ENCODE measurements at regions not wholly inside any gene's neighbourhood (a gene's known extent, or its start where the extent isn't known, plus 50 kb on each side); places are given as distances from the start of the nearest gene placed in this dataset.
"Not testable (repeated sequence)": the region's sequence is repeated elsewhere in the genome, so short reads cannot be mapped to it uniquely, and the experiment has no call there.

- DNase-seq = no peak
Measured at GRCh38 chr7:25456467-25457171, 228.3 kb upstream of the NPVF start.

GRCh38 chr7:25459057-25459456, 230.8 kb upstream of the NPVF start:
- no peak for DNase-seq

GRCh38 chr7:25460433-25460832, 232.1 kb upstream of the NPVF start:
- peak; percentile 16 for DNase-seq

- no peak for DNase-seq
Measured at GRCh38 chr7:25469669-25470068, 241.4 kb upstream of the NPVF start.

DNA sequence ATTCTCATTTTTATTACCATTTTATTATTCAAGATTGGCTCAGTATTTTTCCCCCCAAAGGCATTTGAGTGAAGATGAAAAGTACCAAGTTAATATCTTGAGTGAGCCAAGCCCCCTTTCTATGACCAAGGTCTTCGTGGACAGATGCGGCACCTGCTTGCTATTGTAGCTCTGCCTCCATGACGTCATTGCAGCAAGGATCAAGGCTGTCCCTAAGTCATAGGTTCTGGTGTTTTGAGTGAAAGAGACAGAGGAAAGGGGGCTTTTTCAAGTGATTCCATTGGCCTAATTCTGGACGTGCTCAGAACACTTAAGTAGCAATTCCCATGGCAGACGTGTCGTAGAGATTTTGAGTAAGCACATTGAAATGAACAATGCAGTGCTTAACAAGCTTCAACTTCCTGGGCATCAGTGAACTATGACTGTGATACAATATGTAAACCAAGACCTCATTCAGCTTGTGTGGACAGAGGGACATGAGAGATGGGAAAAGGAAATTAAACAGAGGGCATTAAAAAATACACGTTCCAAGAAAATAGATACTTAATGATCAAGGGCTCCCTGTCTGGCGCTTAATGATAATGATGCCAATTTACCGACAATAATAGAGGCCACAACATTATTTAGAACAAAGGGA, 248.7 kb upstream of the NPVF start:
- no peak for DNase-seq

DNA sequence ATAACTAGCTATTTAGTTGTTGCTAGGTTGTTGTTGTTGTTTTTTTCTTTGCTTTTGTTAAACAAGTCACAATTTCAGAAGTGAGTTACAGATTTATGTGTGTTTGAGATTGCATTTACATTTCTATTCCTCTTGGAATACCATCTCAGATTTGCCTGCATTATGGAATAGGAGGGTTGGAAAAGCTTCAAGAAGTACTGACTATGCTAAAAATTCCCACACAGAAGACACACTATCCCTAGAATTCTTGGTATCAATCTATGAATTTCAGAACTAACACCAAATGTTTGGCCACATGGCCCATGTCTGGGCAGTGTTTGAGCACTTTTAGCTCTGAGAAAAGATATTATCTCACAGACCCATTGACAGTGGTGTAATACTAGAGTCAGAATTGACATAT, 249.9 kb upstream of the NPVF start:
- not testable (repeated sequence) for DNase-seq

GRCh38 chr7:25478925-25479324, 250.6 kb upstream of the NPVF start:
- no peak for DNase-seq

DNA sequence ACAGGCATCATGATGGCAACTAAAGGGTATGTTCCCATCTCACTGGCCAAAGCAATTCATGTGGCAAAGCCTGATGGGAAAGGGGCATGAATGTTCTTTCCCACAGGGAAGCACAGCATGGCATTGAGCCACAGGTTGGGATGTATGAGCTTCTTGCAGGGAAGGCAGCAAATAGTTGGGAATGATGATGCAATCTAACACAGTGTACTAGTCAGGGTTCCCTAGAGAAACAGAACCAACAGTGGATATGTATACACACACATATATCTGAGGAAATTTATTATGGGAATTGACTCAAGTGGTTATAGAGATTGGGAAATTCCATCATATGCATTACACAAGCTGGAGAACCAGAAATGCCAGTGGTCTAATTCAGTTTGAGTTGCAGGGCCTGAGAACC, 253.6 kb upstream of the NPVF start:
- DNase-seq = no peak

DNA sequence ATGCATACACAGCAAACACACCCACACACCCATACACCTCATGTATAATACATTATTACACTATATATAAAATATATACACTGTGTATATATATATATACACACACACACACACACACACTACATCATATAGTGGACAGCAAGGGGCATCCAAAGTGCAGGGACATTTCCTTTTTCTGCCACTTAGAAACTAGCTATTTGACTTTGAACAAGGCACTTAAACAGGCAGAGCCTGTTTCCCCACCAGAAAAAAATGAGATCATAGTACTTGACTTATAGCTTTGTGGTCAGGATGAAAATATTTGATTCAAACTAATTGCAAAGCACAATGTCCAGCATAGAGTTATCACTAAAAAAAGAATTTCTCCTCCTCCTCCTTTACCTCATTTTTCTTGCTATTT, 254.3 kb upstream of the NPVF start:
- DNase-seq = no peak

DNA sequence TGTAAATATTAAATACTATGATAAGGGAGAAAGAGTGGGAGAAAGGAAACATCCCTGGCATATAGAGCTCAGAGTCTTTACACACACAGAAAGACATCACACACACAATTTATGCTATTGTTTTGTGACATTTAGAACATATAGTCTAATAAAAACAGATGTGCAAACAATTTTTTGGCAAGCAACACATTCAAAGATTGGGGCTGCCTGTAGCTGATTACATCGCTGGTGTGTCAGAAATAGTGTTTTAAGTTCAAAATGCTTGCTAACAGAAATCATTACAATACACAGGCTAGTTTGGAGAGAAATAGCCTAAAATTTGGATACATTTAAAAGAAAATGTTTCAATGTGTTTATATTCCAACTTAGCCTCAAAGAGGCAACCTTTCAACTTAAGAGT, 256.7 kb upstream of the NPVF start:
- DNase-seq = no peak

DNA sequence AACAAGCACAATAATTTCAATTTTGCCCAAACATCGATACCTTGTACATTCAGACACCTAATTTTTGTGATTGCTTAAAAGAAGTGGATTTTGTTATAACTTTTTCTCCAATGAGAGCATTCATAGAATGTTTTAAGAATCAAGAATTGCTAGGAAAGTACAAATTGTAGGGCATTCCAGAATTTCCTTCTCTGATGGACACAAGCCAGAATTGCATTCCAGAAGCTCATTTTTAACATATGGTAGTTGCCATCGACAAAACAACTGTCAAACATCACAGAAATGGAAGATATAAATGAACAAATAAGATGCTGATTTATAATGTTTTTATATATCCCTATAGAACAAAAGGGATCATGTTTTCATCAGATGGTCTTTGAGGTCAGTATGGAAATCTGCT, 258.4 kb upstream of the NPVF start:
- no peak for DNase-seq

GRCh38 chr7:25493805-25494366, 265.6 kb upstream of the NPVF start:
- no peak for DNase-seq

GRCh38 chr7:25494896-25495295, 266.6 kb upstream of the NPVF start:
- DNase-seq = no peak

GRCh38 chr7:25495342-25496250, 267.3 kb upstream of the NPVF start:
- DNase-seq = peak; percentile 80

DNA sequence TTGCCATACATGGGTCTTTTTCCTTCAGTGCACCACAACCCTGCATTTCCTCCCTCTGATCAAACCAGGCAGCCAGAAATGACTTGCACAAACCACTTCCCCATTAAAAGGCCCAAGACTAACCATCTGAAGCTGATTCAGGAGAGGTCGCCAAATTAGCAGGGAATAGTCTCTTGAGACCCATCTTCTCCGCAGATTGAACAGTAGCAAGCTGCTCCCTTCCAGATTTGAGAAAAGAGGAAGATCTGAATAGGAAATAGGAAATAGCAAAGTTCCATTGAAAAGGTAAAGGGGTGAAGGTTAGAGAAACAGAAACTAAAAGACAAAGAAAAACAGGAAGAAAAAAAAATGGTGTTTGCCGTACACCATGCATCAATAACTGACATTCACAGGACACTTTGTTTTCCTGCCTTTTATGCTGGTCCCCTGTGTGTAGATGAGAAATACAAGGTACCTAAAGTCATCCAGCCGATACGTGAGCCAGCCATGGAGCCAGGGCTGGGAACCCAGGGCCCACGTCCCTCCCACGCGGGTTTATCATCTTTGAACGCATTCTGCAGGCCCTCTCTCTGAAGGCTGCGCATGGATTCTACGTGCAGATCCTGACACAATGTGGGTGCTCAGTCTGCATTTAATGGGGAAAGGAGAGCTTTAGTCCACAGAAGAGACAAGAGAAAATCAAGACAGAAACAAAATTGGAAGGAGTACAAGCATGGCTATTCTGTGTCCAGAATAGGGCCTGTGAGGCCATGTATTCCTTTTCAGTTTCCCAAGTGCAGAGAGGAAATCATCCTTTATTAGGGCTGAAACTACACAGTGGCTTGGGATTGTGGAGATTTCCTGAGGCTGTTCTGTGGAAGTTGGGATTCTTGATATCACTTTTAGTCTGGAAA, 268.4 kb upstream of the NPVF start:
- peak; percentile 75 for DNase-seq

GRCh38 chr7:25500393-25500921, 272.2 kb upstream of the NPVF start:
- peak; percentile 1 for DNase-seq

DNA sequence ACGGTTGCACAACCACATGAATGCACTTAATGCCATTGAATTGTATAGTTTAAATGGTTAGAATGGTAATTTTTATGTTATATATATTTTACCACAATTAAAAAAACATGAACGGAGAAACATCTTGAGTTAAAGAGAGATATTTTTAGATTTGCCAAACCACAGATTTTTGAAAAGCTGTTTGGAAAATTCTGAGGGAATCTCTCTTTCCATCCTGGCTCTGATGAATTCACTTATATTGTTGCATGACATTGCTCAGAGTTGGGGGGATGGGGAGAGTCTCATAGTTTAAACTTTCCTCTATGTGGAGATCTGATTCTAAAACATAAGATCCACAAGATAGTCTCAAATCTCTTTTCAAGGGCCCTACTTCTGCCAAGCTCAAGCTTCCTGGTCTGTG, 275.0 kb upstream of the NPVF start:
- no peak for DNase-seq

- DNase-seq = no peak
Measured at GRCh38 chr7:25512061-25512687, 283.9 kb upstream of the NPVF start.

GRCh38 chr7:25515633-25516275, 287.5 kb upstream of the NPVF start:
- DNase-seq = no peak

- no peak for DNase-seq
Measured at GRCh38 chr7:25517906-25518305, 289.6 kb upstream of the NPVF start.

DNA sequence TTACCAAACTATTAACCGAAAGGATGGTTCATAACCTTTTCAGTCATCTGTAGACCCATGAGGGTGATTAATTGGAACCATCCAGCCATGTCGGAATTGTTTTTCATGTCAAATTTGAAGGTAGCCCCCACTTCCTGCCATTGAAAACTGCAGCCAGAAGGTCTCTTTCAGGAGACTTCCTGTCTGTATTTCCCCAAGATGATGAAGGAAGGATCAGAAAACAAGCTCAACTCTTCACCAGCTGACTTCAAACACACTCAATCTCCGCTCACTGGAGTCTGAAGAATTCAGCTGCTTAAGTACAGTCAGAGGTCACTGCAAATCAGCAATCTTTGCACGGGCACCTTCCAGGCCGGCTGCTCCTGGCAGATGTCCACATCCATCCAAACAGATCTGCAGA, 291.7 kb upstream of the NPVF start:
- DNase-seq = no peak
